ENCODE measurements at regions not wholly inside any gene's neighbourhood (a gene's known extent, or its start where the extent isn't known, plus 50 kb on each side); places are given as distances from the start of the nearest gene placed in this dataset.

- no peak for DNase-seq
Measured at GRCh38 chr15:31513178-31513577, 186.5 kb downstream of the KLF13 start.

DNA sequence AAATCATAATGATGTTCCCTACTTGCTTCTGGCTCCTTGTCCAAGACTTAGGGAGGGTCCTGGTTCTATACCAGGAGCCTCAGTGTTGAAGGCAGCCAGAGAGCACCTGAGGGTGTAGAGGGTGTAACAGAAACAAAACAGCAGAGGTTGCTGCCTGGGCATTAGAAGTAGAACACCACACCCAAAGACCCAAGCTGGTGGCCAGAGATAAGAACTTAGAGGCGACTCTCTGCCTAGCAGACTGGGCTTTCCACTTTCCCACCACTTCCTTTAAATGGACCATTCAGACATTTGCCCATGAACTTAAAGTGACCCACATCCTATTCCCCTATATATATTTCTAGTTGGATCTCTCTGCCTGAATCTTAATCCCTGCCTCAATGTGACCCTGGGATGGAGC is 189.8 kb downstream of the KLF13 start:
- DNase-seq: no peak

GRCh38 chr15:31516874-31517273 is 190.2 kb downstream of the KLF13 start:
- no peak for DNase-seq

DNA sequence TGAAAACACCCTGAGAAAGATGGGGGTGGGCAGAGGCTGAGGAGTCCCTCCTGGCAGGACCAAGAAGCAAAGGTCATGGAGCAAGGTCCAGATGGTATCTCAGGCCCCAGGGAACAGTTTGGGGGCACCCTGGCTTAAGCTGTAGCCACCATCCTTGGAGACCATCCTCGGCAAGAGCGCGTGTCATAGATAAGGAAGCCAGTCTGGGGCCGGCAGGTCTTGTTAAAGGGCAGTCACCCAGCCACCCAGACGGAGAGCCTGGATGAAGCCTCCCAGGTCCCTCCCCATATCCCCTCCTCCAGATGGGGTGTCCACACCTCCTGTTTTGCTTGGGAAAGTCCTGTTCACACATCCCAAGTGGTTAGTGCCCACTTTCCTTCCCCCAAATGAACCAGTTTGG is 191.1 kb downstream of the KLF13 start:
- DNase-seq: no peak

DNA sequence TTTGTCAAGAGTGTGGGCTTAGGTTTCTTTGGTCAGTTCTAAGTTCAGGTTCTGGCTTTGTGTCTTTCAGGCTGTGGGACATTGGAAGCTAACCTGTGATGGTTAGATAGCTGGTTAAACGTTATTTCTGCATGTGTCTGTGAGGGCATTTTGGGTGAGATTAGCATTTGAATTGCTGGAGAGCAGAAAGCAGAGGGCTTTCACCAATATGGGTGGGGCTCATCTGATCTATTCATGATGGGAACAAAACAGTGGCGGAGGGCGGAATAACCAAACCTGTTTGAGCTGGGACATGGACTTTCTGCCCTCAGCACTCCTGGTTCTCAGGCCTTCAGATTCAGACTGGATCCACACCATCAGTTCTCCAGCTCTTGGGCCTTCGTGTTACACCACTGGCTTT is 195.4 kb downstream of the KLF13 start:
- no peak for DNase-seq

DNA sequence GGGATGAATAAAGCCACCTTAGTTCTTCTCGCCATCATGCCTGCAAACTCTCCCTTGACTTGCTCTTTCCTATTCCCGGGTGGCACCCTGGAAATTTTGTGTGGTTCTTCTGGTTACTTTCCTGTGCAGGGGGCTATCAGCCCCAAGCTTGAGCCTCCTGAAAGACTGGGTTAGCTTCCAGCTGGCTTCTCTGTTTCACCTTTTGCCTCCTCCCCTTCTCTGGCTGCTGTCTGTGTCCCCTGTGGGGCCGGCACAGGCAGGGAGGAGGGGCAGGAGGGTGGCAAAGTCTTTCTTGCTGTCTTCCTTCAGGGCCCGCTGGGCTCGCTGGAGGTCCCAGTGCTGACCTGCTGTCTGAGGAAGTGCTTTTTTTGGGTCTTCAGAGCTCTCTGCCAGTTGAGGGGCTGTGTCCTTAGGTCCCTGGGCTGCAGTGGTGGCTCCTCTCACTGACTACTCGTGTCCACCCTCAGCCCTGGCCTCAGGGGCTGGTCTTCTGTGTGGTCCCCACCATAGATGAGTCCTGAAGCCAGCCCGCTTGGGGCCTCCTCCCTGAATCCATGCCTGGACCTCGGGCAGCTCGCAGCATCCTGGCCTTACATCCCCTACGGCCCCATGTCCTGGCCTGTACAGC is 196.5 kb downstream of the KLF13 start:
- no peak for DNase-seq

- DNase-seq: no peak
Measured at GRCh38 chr15:31523655-31524049, 197.0 kb downstream of the KLF13 start.

DNA sequence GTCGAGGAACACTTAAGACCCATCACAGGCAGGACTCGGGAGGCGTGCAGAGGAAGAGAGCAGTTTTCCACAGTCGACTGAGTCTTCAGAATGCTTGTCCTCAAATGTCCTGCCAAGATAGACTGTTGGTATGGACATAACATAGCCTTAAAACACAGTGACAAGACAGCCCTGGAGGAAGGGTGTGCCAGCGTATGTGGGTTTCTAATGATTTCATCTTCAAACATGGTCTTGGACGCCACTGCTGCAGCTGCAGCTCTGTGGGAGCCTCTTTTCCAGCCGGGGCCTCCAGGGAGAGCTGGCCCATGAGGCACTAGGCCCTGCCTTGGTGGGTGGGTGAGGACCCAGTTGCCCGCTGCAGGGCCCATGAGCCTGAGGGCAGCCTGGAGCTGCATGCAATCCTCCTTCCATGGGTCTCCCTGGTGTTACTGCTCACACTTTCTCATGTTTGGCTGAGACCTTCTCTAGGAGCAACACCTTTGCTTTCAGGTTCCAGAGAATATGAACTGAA is 198.6 kb downstream of the KLF13 start:
- no peak for DNase-seq

DNA sequence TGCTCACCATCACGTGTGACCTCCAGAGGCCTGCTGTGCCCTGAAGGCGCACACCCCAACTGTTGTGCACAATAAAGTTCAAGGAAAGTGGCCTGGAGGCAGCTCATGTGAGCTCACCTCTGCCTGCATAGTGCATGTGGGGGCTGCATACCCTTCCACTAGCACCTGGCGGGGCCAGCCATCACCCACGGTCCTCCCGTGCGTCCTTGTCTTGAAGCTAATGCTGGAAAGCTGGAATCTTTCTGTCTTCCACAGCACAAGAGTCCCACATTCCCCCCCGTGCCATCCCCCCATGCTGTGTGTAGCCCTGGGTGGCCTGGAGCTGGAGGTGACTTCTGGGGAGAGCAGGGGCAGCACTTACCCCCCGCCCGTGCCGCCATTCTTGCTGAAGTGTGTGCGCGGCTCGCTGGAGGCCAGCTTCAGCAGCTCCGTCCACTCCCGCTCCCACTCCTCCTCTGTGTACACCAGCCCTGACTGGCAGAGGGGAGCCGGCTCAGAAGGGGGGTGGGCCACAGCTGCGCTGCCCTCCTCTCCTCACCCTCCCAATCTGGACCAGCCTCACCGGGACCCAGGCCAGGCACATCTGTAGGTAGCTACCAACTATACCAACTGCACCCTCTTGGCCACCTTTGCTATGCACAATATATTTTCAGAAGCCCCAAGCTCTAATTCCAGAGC is 199.5 kb downstream of the KLF13 start:
- DNase-seq: no peak

DNA sequence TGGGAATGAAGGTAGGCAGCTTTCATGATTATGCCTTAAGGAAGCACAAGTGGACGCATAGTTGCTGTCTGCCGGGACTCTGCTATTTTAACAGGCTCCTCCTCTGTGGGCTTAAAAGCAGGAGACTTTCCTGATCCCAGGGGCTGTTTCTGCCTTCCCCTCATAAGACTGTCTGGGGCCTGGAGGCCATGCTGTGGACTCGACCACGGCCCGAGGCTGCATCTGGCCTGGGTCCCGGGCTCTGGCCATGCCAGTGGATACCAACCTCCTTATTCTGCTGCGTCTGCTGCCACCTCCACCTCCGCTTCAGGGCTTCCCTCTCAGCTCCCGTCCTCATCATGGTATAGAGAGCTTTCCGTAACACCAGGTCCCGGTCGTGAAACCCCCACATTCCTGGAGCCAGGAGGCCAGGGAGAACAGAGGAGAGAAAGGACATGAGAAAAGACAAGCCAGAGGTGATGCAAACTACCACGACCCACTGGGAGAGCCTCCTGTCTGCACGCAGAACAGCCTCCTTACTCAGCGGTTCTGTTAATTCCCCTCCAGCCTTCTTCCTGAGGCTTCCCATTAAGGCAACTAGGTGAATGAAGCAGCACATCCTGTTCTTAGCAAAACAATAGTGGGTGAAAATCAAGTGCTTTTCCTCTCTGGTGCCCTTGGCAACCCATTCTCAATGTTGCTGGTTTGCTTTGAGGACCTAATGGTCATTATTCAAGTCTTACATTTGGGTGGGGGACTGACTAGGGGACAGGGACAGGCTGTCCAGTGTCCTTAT is 200.5 kb downstream of the KLF13 start:
- DNase-seq: no peak

GRCh38 chr15:31528846-31529245 is 202.2 kb downstream of the KLF13 start:
- DNase-seq: no peak

GRCh38 chr15:31537770-31538592 is 211.3 kb downstream of the KLF13 start:
- no peak for DNase-seq

- no peak for DNase-seq
Measured at GRCh38 chr15:31540633-31541032, 214.0 kb downstream of the KLF13 start.

DNA sequence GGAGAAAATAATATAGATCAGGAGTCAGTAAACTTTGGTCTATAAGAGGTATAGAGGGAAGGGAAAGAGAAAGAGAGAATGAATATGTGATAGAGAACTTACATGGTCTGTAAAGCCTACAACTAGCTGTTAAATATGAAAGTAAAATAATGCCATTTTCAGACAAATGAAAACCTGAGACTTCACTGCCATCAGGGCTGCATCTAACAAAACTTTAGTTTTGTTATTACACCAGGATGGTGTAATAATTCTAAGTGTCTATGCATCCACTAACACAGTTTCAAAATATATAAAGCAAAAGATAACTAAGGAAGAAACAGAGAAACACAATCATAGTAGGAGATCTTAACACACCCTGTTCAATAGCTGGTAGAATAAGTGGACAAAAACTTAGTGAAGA is 217.7 kb downstream of the KLF13 start:
- DNase-seq: no peak

- DNase-seq: no peak
Measured at GRCh38 chr15:31545257-31545656, 218.6 kb downstream of the KLF13 start.

- no peak for DNase-seq
Measured at GRCh38 chr15:31550211-31550977, 223.8 kb downstream of the KLF13 start.

- DNase-seq: no peak
Measured at GRCh38 chr15:31551323-31551722, 224.7 kb downstream of the KLF13 start.

DNA sequence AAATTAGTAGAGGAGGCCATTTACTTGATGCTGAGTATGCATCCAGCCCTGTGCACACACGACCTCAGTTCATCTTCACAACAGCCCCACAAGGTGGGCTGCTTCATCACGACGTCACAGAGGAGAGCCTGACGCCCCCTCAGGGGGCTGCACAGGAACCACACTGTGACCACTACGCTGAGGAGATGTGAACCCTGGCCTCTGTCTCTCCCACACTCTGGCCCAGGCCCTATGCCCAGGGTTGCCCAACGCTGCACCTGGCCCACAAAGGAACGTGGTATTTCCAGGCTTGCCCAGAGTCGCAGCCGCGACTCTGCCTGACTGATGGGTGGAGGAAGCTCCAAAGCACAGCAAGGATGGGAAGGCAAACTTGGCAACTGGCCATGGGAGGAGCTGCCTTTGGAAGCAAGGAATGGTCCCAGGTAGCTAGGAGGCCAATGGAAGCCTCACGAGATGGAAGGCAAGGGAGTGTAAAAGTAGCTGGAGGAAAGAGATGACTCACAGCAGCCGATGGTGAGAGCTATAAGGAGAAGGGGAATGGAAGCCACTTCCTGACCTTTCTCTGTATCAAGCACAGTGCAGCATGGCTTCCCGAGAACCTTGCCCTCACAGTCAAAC is 226.0 kb downstream of the KLF13 start:
- no peak for DNase-seq

DNA sequence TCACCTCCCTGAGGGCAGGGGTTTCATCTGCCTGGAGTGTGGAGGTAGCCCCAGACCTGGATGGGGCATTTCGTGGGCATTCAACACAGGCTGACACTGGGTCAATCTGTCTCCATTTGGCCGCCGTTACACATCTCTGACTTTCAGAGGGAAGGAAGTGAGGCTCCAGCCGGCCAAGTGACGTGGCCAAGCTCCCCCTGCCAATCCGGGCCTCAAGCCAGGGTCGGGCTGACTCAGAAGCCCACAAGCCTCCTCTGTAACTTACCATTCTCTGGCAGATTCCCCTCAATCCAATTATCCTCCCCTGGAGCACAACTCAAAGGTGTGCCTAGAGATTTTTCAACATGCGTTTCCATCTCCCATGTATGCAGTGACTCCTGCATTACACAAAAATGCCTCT is 227.6 kb downstream of the KLF13 start:
- no peak for DNase-seq

DNA sequence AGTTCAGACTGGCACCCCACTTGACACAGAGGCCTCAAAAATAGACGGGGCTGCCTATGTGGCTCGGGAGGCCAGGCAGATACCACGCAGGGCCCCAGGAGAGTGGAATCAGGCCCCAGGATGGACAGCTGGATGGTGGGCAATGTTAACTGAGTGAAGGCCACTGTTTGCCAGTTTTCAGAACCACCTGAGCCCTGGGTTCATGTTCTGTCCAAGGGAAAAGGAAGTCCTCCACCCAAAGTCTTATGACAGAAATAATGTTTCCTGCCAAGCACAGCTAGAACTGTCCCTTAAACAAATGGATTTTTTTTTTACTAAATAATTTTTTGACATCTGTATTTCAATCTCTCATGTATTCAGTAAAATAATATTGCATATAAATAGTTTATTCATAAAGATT is 228.4 kb downstream of the KLF13 start:
- DNase-seq: no peak

GRCh38 chr15:31556494-31557150 is 230.0 kb downstream of the KLF13 start:
- no peak for DNase-seq

Data from NCI-H524 (cell line).